Activated CD4-positive, alpha-beta T cell treated with anti-CD3 and anti-CD28 coated beads, Interleukin-2, Interleukin-4, amounts not matched to agents 100 ng/mL and 50 ng/mL, durations not matched to agents 16 hours and 8 hours (primary cell): ENCODE measurements at regions not wholly inside any gene's neighbourhood (a gene's known extent, or its start where the extent isn't known, plus 50 kb on each side); places are given as distances from the start of the nearest gene placed in this dataset.

Experiments used
- DNase-seq: peaks from one replicate; pipeline ENCODE4 v3.0.0-alpha.2; 2020; ENCODE audit warnings: low spot score

GRCh38 chr1:93744299-93744988 is 62.8 kb upstream of the BCAR3 start:
- DNase-seq = no peak

GRCh38 chr1:93743465-93743864 is 61.8 kb upstream of the BCAR3 start:
- DNase-seq = no peak

DNA sequence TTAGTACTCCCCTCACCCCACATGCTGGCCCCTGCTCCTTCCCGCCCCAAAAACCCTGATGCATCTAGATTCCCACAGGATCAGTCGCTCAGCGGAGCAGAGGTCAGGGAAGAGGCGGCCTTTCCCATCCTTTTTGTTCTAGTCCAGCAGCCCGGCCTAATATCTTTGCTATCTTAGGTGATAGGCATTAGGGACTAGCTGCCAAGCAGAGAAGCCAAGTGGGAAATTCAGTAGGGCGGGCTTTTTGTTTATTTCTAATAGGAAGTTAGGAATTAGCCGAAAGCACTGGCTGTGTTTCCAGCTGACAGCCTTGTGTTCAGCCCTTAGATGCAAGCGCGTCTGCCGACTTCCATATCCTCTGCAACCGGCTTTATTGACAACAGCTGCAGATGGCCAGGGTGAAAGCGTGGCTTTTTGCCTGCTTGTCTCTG is 59.0 kb upstream of the BCAR3 start:
- no peak for DNase-seq

DNA sequence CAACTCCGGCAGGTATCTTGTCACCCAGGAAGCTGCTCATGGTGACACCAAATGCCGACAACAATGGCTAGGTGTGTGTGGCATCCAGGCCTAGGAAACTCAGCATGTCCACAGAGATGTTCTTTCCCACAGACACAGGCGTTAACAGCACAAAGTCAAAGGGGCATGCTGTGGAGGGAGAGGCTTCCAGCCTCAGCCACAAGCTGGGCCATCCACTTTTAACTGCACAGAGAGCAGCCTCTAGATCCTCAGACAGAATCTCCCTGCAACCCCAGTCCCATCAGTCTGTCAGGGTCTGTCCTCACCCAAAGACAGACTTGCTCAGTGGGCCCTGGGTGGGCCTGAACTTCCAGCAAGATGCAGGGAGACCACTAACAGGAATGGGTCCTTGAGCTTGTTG is 58.5 kb upstream of the BCAR3 start:
- no peak for DNase-seq

DNA sequence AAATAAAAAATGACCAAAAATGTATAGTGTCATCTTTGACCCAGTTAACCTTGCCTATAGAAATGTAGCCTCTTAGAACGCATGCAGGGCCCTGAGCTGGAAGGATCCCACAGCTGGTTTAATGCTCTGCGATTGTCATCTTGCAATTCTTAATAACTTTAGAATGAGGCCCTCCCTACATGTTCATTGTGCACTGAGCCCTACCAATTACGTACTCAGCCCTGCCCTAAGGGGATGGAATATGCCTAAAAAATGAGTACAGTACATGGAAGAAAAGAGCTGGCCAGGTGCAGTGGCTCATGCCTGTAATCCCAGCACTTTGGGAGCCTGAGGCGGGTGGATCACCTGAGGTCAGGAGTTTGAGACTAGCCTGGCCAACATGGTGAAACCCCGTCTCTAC is 57.8 kb upstream of the BCAR3 start:
- no peak for DNase-seq

- DNase-seq = no peak
These were observed 57.3 kb upstream of the BCAR3 start for GRCh38 chr1:93738926-93739325.

DNA sequence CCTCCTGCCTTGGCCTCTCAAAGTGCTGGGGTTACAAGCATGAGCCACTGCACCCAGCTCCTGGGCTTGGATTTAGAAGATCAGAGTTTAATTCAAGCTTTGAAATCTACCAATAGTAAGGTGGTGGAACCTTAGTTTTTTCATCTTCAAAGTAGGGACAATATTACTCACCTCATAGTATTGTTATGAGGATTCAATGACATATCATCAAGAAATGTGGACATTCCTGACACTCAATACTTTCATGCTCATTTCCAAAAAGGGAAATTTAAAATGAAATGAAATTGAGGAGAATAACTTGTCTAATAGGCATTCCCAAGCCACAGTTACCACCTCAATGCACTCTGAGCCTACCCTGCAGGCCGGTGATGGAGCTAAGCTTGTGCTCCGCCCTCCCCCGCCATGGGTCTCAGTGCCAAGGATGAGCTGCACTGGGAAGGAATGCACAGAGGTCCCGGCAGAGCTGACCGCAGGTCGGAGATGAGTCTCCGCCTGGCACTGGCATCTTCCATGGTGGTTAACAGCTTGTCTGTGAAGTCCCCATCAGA is 56.5 kb upstream of the BCAR3 start:
- no peak for DNase-seq

DNA sequence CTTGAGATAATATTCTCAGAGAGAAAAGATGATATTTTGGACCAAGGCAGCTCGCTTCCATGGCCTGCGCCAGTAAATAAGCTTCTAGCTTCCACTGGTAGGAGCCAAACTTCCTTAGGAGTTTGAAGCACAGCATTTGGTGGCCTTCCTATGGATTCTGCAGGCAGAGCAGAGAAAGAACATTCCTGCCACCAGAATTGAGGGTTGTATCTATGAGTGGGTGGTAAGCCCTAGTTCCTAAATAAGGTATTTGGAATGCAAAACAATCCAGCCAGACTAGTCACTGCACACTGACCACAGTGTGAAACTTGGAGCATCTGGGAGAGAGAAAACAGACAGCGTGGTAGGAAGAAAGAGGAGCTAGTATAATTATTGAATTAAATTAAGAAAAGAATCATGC is 54.1 kb upstream of the BCAR3 start:
- no peak for DNase-seq

- DNase-seq = no peak
These were observed 53.4 kb upstream of the BCAR3 start for GRCh38 chr1:93734999-93735398.

- DNase-seq = no peak
These were observed 51.7 kb upstream of the BCAR3 start for GRCh38 chr1:93733340-93733739.

- no peak for DNase-seq
These were observed 50.9 kb upstream of the BCAR3 start for GRCh38 chr1:93732514-93732913.
